Right cardiac atrium (tissue), 5 donors: ENCODE measurements at regions not wholly inside any gene's neighbourhood (a gene's known extent, or its start where the extent isn't known, plus 50 kb on each side); places are given as distances from the start of the nearest gene placed in this dataset.

ENCODE experiments used
- ATAC-seq, 2 donors: fragments of 200-7000 bp; cut with Tn5 transposase; one replicate each; pipeline versions ENCODE4 v1.8.0 to v1.9.1; 2020; ENCODE audit warnings: moderate library complexity in 2 of 2, mild to moderate bottlenecking in 1 of 2
- DNase-seq, 3 donors: peaks; one replicate each; pipeline ENCODE4 v3.0.0-alpha.2; 2020
- H3K27ac ChIP-seq: one replicate; pipeline ENCODE4 v1.5.1; 2013; ENCODE audit warnings: mild to moderate bottlenecking, low read length, control low read depth, moderate library complexity
- H3K27me3 ChIP-seq: one replicate; pipeline ENCODE4 v1.6.1; 2013; ENCODE audit not compliant: control insufficient read depth, insufficient read depth
- H3K4me1 ChIP-seq: one replicate; pipeline ENCODE4 v1.6.1; 2013; ENCODE audit warnings: low read length; ENCODE audit not compliant: control insufficient read depth, insufficient read depth
- H3K4me3 ChIP-seq: one replicate; pipeline ENCODE4 v1.5.1; 2013; ENCODE audit warnings: low read length, control low read depth
- H3K9me3 ChIP-seq: one replicate; pipeline ENCODE4 v1.6.1; 2013; ENCODE audit warnings: low read length; ENCODE audit not compliant: control insufficient read depth
- WGBS: extraction: QIAGEN DNeasy Blood & Tissue Kit; methylation state at CpG from one replicate; pipeline ENCODE4 v1.1.7; 2013; 5-methylcytosine and 5-hydroxymethylcytosine counted together
- intact Hi-C, 4 donors: fragments of 100-400 bp; cut with DNase I; formaldehyde crosslinking; loops; one replicate each; pipeline versions ENCODE4 v1.11.0 to v1.14.0; 2022 to 2023
- donor health status: healthy with polysubstance abuse.
- donor health status: DM: no; HTN: yes; CAD: no.
- donor health status: DM: no; HTN: no; CAD: no.
- donor health status: DM: no; HTN: yes; CAD: no; lungs with severe emphysema.
- donor health status: DM: yes; HTN: yes; CAD: no.

GRCh38 chr18:78101091-78101490, 851.4 kb downstream of the GALR1 start:
- WGBS, result 79% methylated on average over 9 of the region's 9 CpGs
- H3K4me3 ChIP-seq, result no peak overlapping the region
- no peak overlapping the region for H3K27ac ChIP-seq
- H3K4me1 ChIP-seq, result no peaks in the 10 kb centered on the region
- no peak for ATAC-seq
- no peaks in the 10 kb centered on the region for H3K27me3 ChIP-seq
- H3K9me3 ChIP-seq, result no peaks in the 10 kb centered on the region
- intact Hi-C loops, result no loop called here
- DNase-seq, result no peak

GRCh38 chr18:78102135-78102534, 852.5 kb downstream of the GALR1 start:
- ATAC-seq (no peak), DNase-seq (no peak)
- no peak overlapping the region for H3K27ac ChIP-seq
- H3K4me1 ChIP-seq, result no peaks in the 10 kb centered on the region
- WGBS, result 60% methylated on average over 8 of the region's 8 CpGs
- H3K9me3 ChIP-seq, result no peaks in the 10 kb centered on the region
- H3K27me3 ChIP-seq, result no peaks in the 10 kb centered on the region
- intact Hi-C loops, result no loop called here
- H3K4me3 ChIP-seq, result no peak overlapping the region

GRCh38 chr18:78105611-78106010, 856.0 kb downstream of the GALR1 start:
- no peaks in the 10 kb centered on the region for H3K27me3 ChIP-seq
- DNase-seq, result no peak
- no peaks in the 10 kb centered on the region for H3K4me1 ChIP-seq
- intact Hi-C loops, result no loop called here
- no peak for ATAC-seq
- no peaks in the 10 kb centered on the region for H3K9me3 ChIP-seq
- H3K4me3 ChIP-seq, result no peak overlapping the region
- WGBS, result 81% methylated on average over 5 of the region's 5 CpGs
- H3K27ac ChIP-seq, result no peak overlapping the region

- no peak for DNase-seq
- WGBS, result 94% methylated on average over 15 of the region's 15 CpGs
- H3K4me1 ChIP-seq, result no peaks in the 10 kb centered on the region
- H3K27ac ChIP-seq, result no peak overlapping the region
- no peak overlapping the region for H3K4me3 ChIP-seq
- intact Hi-C loops, result no loop called here
- H3K27me3 ChIP-seq, result no peaks in the 10 kb centered on the region
- ATAC-seq, result no peak
- H3K9me3 ChIP-seq, result no peaks in the 10 kb centered on the region
Observed at GRCh38 chr18:78106946-78107345, 857.3 kb downstream of the GALR1 start.

- DNase-seq, result no peak
- H3K4me1 ChIP-seq, result no peaks in the 10 kb centered on the region
- intact Hi-C loops, result no loop called here
- no peaks in the 10 kb centered on the region for H3K27me3 ChIP-seq
- no peak overlapping the region for H3K27ac ChIP-seq
- no peaks in the 10 kb centered on the region for H3K9me3 ChIP-seq
- ATAC-seq, result no peak
- H3K4me3 ChIP-seq, result no peak overlapping the region
- WGBS, result 78% methylated on average over 9 of the region's 9 CpGs
Observed at GRCh38 chr18:78107363-78107762, 857.7 kb downstream of the GALR1 start.

- ATAC-seq, result no peak
- no peaks in the 10 kb centered on the region for H3K4me1 ChIP-seq
- no peak overlapping the region for H3K27ac ChIP-seq
- intact Hi-C loops, result no loop called here
- DNase-seq, result no peak
- H3K27me3 ChIP-seq, result no peaks in the 10 kb centered on the region
- WGBS, result 68% methylated on average over 5 of the region's 5 CpGs
- H3K4me3 ChIP-seq, result no peak overlapping the region
- no peaks in the 10 kb centered on the region for H3K9me3 ChIP-seq
Observed at GRCh38 chr18:78108554-78108953, 858.9 kb downstream of the GALR1 start.

- intact Hi-C loops, result no loop called here
- Histone ChIP-seq H3K4me3 (no peak overlapping the region), H3K9me3 (no peaks in the 10 kb centered on the region), H3K4me1 (no peaks in the 10 kb centered on the region), H3K27me3 (no peaks in the 10 kb centered on the region), H3K27ac (no peak overlapping the region)
- 91% methylated on average over 22 of the region's 22 CpGs for WGBS
- DNase-seq, result no peak
- no peak for ATAC-seq
Observed at GRCh38 chr18:78113136-78113939, 863.7 kb downstream of the GALR1 start.

- Histone ChIP-seq H3K27me3 (no peaks in the 10 kb centered on the region), H3K27ac (no peak overlapping the region), H3K4me1 (no peaks in the 10 kb centered on the region), H3K4me3 (no peak overlapping the region), H3K9me3 (no peaks in the 10 kb centered on the region)
- intact Hi-C loops, result no loop called here
- DNase-seq (no peak), ATAC-seq (no peak)
- WGBS, result 89% methylated on average over 7 of the region's 7 CpGs
Observed at GRCh38 chr18:78113940-78114251, 864.2 kb downstream of the GALR1 start.

GRCh38 chr18:78115896-78116561, 863.6 kb upstream of the SALL3 start:
- H3K4me1 ChIP-seq, result no peaks in the 10 kb centered on the region
- ATAC-seq (no peak), DNase-seq (no peak)
- H3K4me3 ChIP-seq, result no peak overlapping the region
- H3K27ac ChIP-seq, result no peak overlapping the region
- 96% methylated on average over 1 of the region's 1 CpG for WGBS
- no peaks in the 10 kb centered on the region for H3K9me3 ChIP-seq
- no peaks in the 10 kb centered on the region for H3K27me3 ChIP-seq
- intact Hi-C loops, result no loop called here

- no peaks in the 10 kb centered on the region for H3K27me3 ChIP-seq
- no peak for DNase-seq
- H3K27ac ChIP-seq, result no peak overlapping the region
- intact Hi-C loops, result no loop called here
- no peaks in the 10 kb centered on the region for H3K4me1 ChIP-seq
- no peak overlapping the region for H3K4me3 ChIP-seq
- WGBS, result 78% methylated on average over 24 of the region's 24 CpGs
- no peaks in the 10 kb centered on the region for H3K9me3 ChIP-seq
- no peak for ATAC-seq
Observed at GRCh38 chr18:78123144-78123909, 856.3 kb upstream of the SALL3 start.
